Choroid plexus epithelial cell (primary cell): ENCODE measurements at regions not wholly inside any gene's neighbourhood (a gene's known extent, or its start where the extent isn't known, plus 50 kb on each side); places are given as distances from the start of the nearest gene placed in this dataset.

Source experiments
- DNase-seq: peaks from one replicate; pipeline ENCODE4 v3.0.0-alpha.2; 2010; ENCODE audit warnings: low read depth
- H3K4me3 ChIP-seq: 2 replicates; pipeline ENCODE4 v1.5.1; 2011; ENCODE audit warnings: low read depth, mild to moderate bottlenecking, control low read depth, low read length, moderate library complexity
- CTCF ChIP-seq: conservative IDR thresholded peaks from 2 replicates; pipeline ENCODE4 v1.5.1; 2011; ENCODE audit warnings: low read depth, mild to moderate bottlenecking, control low read depth, inconsistent platforms, low read length, moderate library complexity

GRCh38 chr3:187795207-187795960, 50.1 kb upstream of the BCL6 start:
- H3K4me3 ChIP-seq = no peak overlapping the region
- DNase-seq = no peak
- no peak for TF ChIP-seq CTCF

GRCh38 chr3:187798126-187798525, 52.9 kb upstream of the BCL6 start:
- DNase-seq = no peak
- no peak for TF ChIP-seq CTCF
- no peak overlapping the region for H3K4me3 ChIP-seq

GRCh38 chr3:187798531-187799530, 53.6 kb upstream of the BCL6 start:
- DNase-seq = no peak
- TF ChIP-seq CTCF = no peak
- no peak overlapping the region for H3K4me3 ChIP-seq

- H3K4me3 ChIP-seq = no peak overlapping the region
- DNase-seq = no peak
- TF ChIP-seq CTCF = no peak
Observed at GRCh38 chr3:187799942-187800641, 54.8 kb upstream of the BCL6 start.

GRCh38 chr3:187801152-187801551, 55.9 kb upstream of the BCL6 start:
- DNase-seq = no peak
- no peak for TF ChIP-seq CTCF
- H3K4me3 ChIP-seq = no peak overlapping the region

GRCh38 chr3:187802203-187802927, 57.1 kb upstream of the BCL6 start:
- H3K4me3 ChIP-seq = no peak overlapping the region
- DNase-seq = no peak
- TF ChIP-seq CTCF = no peak
